Progenitor cell of endocrine pancreas (in vitro differentiated cells): ENCODE measurements at regions not wholly inside any gene's neighbourhood (a gene's known extent, or its start where the extent isn't known, plus 50 kb on each side); places are given as distances from the start of the nearest gene placed in this dataset.

ENCODE experiments used
- DNase-seq: peaks from one replicate; pipeline ENCODE4 v3.0.0; 2021; ENCODE audit warnings: low spot score; ENCODE audit not compliant: unreplicated experiment
- H3K27ac Mint-ChIP-seq: 2 replicates; pipeline ENCODE4 v1.8.0; 2021; ENCODE audit warnings: mild to moderate bottlenecking, moderate library complexity, mixed read lengths
- H3K27me3 Mint-ChIP-seq: 2 replicates; pipeline ENCODE4 v1.8.0; 2021; ENCODE audit warnings: mixed read lengths
- H3K36me3 Mint-ChIP-seq: 2 replicates; pipeline ENCODE4 v1.8.0; 2022; ENCODE audit warnings: mixed read lengths; ENCODE audit not compliant: insufficient read depth
- H3K4me1 Mint-ChIP-seq: 2 replicates; pipeline ENCODE4 v1.8.0; 2021; ENCODE audit warnings: low read depth, mixed read lengths
- H3K4me3 Mint-ChIP-seq: 2 replicates; pipeline ENCODE4 v1.8.0; 2021; ENCODE audit warnings: low read depth, mild to moderate bottlenecking, moderate library complexity, mixed read lengths
- H3K9me3 Mint-ChIP-seq: 2 replicates; pipeline ENCODE4 v1.8.0; 2021; ENCODE audit warnings: low read depth, mixed read lengths
- TF ChIP-seq, protein P1 (sequence below): fragments of 200-600 bp; sonication (generic); IDR thresholded peaks from one replicate; pipeline ENCODE4 v1.5.0; 2021; ENCODE audit warnings: antibody characterized with exemption, mild to moderate bottlenecking; ENCODE audit not compliant: unreplicated experiment

- H3K4me3 Mint-ChIP-seq, result no peak overlapping the region
- no peaks in the 10 kb centered on the region for H3K4me1 Mint-ChIP-seq
- no peak overlapping the region for H3K27ac Mint-ChIP-seq
- H3K9me3 Mint-ChIP-seq, result no peaks in the 10 kb centered on the region
- no peaks in the 10 kb centered on the region for H3K36me3 Mint-ChIP-seq
- H3K27me3 Mint-ChIP-seq, result no peaks in the 10 kb centered on the region
- DNase-seq, result no peak
- TF ChIP-seq, protein P1, sequence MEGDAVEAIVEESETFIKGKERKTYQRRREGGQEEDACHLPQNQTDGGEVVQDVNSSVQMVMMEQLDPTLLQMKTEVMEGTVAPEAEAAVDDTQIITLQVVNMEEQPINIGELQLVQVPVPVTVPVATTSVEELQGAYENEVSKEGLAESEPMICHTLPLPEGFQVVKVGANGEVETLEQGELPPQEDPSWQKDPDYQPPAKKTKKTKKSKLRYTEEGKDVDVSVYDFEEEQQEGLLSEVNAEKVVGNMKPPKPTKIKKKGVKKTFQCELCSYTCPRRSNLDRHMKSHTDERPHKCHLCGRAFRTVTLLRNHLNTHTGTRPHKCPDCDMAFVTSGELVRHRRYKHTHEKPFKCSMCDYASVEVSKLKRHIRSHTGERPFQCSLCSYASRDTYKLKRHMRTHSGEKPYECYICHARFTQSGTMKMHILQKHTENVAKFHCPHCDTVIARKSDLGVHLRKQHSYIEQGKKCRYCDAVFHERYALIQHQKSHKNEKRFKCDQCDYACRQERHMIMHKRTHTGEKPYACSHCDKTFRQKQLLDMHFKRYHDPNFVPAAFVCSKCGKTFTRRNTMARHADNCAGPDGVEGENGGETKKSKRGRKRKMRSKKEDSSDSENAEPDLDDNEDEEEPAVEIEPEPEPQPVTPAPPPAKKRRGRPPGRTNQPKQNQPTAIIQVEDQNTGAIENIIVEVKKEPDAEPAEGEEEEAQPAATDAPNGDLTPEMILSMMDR, result no peak
Observed at GRCh38 chr10:105328503-105329133, 687.5 kb downstream of the SORCS3 start.
